Stimulated activated CD8-positive, alpha-beta memory T cell treated with anti-CD3 and anti-CD28 coated beads, Interleukin-2, amount 100 ng/mL, for 48 hours (primary cell): ENCODE measurements at regions not wholly inside any gene's neighbourhood (a gene's known extent, or its start where the extent isn't known, plus 50 kb on each side); places are given as distances from the start of the nearest gene placed in this dataset.

Source experiments
- DNase-seq, 2 donors: peaks; one replicate each; pipeline ENCODE4 v3.0.0-alpha.2; 2020; ENCODE audit warnings: low read depth in 2 of 2

GRCh38 chr22:48337957-48338792 lies 1489.5 kb downstream of the BRD1 start:
- DNase-seq, result no peak

DNA sequence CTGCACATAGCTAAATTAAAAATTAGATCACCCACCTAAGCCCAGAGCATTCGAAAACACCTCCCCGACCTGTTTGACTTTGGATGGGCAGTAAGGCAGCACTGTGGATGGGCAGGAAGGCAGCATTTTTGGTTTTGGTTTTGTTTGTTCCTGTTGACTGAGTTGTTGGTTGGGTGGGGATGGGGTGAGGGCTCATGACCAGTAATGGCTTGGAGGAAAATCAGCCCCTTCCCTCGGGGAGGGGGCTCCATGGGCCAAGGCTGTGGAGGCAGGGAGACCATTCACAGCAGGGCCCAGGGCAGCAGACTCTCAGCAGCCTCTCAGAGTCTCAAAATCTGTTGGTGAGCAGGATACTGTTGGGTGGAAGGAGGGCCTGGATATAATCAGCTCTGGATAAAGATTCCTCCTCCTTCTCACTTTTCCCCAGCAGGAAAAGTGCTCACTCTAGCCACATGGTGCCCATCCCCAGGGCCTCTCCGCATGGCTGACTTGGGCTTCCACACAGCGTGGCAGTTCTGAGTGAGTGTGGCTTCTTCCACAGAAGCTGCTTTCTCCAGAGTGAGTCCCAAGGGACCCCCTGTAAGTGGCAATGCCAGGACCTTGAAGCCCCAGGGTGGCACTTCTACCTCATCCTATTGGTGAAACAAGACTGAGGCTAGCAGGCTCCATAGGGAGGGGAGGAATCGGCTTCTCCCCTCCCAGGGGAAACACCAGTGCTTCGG lies 1491.2 kb downstream of the BRD1 start:
- no peak for DNase-seq

- DNase-seq, result no peak
Measured at GRCh38 chr22:48335442-48336139, 1492.1 kb downstream of the BRD1 start.

DNA sequence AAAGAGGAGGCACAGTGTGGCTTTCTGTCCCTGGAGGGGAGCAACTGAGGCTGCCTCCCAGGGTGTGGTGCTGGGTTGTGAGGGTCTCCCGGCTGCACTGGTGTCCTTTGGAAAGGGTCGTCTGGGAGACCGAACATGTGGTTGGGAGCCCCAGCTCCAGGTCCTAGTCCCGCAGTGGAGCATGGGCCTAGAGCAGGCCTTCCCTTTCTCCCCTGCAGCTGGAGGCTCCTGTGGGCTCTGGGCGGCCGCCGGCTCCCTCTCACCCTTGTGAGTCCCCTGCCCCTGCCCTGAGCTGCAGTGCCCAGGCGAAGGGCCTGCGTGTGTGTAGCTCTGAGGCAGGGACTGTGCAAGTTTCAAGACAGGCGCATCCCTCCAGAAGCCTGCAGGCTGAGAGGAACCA lies 1492.7 kb downstream of the BRD1 start:
- no peak for DNase-seq

GRCh38 chr22:48333816-48334735 lies 1493.6 kb downstream of the BRD1 start:
- DNase-seq, result no peak

DNA sequence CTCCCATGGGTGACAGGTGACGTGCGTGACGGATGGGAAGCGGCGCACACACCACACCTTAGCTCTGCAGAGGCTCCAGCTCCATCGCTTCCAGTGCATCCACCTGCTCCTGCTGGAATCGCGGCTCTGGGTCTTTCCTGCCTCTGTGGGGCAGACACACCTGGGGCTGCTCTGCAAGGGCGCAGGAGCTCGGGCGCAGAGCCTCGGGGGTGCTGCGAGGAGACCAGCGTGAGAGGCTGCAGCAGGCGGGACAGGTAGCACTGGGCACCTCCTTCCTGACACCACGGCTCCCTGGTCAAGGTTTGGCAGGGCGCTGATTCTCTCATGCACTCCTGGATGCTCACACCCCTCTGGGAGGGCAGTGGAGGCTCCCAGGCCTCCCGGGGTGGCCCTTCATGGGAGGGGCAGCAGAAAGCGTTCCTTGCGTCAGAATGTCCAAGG lies 1494.3 kb downstream of the BRD1 start:
- DNase-seq, result no peak

DNA sequence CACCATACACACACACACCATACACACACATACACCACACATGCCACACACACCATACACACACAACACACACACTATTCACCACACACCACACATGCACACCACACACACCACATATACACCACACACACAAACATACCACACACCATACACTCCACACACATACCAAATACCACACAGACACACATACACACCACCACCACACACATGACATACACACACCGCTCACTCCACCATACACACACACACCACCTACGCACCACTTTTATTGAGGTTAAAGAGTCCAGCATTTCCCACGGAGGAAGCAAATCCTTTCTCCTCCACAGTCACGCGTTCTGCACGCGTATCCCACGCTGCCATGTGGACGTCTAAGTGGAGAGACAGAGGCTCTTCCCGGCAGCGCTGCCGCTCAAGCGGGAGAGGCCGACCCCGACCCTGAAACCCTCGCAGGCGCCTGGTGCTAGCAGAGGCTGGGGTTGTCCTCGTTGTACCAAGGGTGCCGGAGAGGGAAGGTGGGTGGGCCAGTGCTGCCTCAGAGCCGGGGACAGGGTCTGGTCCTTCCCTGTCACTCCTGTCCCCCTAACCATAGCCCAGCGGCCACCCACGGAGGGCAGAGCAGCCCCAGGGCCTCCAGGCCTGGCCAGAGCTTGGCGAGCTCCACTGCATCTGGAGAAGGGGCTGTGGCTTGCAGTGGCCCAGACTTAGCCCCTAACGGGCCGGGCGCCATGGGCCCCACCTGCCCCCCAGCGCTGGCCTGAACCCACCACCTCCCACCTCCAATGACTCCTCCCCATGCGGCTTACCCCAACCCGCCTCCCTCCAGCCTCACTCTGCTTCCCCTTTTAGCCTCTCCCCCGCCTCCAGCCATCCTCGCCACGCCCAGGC lies 1495.0 kb downstream of the BRD1 start:
- no peak for DNase-seq

DNA sequence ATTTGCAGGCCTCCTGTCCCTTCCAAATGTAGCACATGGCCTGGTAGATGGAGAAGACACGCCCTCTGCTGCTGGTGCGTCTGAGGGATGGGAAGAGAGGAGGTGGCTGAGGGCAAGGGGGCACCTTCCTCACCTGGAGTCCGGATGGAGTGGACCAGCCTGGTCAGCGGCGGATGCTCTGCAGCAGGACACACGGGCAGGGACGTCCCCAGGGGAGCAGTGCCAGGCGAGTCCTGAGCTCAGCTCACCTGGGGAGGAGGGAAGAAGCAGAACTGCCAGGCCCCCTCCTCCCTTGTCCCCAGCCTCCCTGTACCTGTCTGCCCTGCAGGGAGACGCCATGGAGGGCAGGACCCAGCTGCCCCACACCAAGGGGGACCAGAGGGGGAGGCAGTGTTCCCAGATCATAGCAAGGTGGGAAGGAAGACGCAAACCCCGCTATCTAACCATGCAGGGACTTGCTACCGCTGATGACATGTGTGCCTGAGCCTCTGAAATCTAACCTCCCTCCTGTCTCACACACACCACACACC lies 1495.9 kb downstream of the BRD1 start:
- DNase-seq, result no peak

GRCh38 chr22:48331266-48331665 lies 1496.4 kb downstream of the BRD1 start:
- DNase-seq, result no peak

DNA sequence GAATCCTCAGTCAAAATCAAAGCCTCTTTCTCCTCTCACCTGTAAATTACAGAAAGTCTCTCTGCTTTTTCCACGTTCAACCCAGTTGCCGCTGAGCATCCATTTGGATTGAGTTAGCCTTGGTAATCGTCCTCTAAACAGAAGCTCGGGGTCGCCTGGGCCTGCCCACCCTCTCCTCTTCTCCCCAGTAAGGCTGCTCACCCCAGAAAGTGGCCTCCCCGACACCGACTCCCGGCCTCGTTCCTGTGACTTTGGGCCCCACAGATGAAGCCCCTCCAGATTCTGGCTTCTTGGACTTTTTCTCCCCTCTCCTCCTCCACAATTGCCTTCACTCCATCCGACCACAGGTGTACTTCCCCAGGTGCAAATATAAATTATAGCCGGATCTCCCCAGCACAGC lies 1500.0 kb downstream of the BRD1 start:
- no peak for DNase-seq

DNA sequence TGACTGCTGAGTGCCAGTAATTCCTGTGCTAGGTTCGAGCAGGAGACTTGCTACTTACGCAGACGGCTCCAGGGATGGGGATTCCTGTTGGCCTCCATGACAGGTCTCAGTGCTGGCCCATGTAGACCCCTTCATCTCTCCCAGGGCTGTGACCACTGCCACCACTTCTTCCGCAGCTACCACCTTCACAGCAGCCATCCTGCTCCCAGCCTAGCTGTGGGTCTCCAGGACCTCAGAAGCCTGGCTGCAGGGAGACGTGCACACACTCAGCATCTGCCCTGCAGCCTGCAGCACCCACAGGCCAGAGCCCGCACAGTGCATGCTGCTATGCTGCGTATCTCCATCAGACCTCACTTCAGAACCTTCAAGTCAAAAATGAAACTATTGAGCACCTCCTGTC lies 1503.9 kb downstream of the BRD1 start:
- no peak for DNase-seq

- DNase-seq, result no peak
Measured at GRCh38 chr22:48322907-48323306, 1504.8 kb downstream of the BRD1 start.

DNA sequence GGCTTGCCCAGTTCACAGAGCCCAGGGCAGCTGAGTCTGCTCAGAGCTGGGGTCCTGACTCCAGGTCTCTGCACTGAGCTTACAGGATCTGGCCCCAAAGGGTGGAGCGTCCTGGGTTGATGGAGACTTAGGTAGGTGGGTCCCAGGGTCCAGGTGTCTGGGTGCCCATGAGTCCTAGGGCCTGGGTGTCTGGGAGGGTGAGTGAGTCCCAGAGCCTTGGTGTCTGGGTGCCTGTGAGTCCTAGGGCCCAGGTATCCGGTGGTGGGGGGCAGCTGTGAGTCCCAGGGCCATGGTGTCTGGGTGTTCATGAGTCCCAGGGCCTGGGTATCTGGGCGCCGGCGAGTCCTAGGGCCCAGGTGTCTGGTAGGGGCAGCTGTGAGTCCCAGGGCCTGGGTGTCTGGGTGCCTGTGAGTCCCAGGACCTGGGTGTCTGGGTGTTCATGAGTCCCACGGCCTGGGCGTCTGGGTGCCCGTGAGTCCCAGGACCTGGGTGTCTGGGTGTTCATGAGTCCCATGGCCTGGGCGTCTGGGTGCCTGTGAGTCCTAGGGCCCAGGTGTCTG lies 1505.6 kb downstream of the BRD1 start:
- DNase-seq, result no peak

DNA sequence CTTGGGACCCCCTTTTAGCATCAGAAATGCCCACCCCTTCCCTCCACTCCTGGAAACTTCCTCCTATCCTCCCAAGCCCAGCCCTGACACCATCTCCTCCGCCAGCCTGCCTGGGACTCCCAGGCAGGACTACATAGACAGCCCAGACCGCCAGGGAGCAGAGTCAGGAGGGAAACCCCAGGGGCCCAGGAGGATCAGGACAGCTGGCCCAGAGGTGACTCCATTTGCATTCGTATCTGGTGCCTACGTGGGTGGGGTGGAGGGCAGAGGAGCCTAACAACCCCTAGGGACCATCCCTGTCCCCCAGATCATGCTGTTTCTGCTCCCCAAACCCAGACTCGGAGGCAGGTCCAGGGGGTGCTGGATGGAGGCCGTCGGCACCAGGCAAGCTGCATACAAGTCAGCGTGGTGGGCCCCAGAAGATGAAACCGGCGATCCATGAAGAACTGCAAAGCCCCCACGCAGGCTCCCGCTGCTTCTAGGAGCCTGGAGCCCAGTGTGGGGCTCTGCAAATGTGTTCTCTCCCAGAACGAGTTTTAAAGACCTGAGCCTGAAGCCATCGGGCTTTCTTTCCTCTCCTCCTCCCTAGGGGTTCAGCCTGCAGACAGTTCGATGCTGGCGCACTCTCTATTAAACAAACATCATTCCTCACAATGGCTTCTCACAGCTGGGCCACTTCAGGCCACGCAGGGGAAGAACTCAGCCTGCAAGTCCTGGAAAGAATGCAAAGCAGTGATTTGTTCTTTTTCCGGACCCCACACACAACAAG lies 1506.8 kb downstream of the BRD1 start:
- DNase-seq, result no peak

- no peak for DNase-seq
Measured at GRCh38 chr22:48320048-48320682, 1507.5 kb downstream of the BRD1 start.

- DNase-seq, result no peak
Measured at GRCh38 chr22:48319321-48320047, 1508.2 kb downstream of the BRD1 start.

DNA sequence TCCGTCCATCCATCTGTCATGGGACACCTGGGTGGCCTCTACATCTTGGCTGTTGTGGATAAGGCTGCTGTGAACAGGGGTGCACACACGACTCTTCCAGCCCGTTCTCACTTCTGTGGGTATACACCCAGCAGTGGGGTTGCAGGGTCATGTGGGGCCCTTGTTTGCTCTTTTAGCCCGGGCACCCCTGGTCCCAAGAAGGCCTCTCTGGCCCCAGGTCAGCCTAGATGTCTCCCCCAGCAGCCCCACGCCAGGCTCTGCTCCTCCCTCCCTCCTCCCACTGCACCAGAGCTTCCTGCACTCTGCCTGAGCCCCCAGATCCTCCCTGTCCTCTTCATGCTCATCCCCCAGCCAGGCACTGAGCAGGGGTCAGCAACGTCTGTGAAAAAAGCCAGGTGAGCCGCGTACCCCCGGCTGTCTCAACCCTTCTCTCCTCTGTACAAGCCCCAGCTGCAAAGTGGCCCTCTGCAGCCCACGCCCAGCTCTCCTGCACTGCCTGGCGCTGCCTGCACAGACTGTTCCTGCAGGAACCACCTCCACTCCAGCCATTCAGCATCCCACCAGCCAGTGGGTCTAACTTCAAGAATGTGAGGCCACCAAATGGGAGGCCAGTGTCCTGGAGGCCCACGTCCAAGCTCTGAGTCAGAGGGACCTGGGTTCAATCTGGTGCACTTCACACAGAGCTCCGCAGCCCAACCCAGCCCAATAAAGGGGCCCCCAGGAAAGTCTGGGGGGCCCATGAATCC lies 1508.9 kb downstream of the BRD1 start:
- no peak for DNase-seq
